Small intestine (tissue), 7 donors: ENCODE measurements at regions not wholly inside any gene's neighbourhood (a gene's known extent, or its start where the extent isn't known, plus 50 kb on each side); places are given as distances from the start of the nearest gene placed in this dataset.
A peak's percentile ranks its signal among the peaks of the same experiment; 100 is the strongest.

Source experiments
- DNase-seq, 2 donors: peaks; one replicate each; pipeline versions ENCODE4 v3.0.0 to v3.0.0-alpha.2; 2013
- FAIRE-seq: peaks from 2 replicates; lab custom pipeline; 2012; peaks lifted over from hg19 to GRCh38; lab: Jason Lieb, UNC
- H3K27ac ChIP-seq, 3 donors: one replicate each; pipeline ENCODE4 v1.5.1; 2013; ENCODE audit warnings: low read length in 2 of 3, mild to moderate bottlenecking in 2 of 3, control low read depth in 1 of 3, inconsistent platforms in 1 of 3, low read depth in 1 of 3, moderate library complexity in 1 of 3
- H3K27me3 ChIP-seq, 3 donors: one replicate each; pipeline ENCODE4 v1.6.1; 2013; ENCODE audit warnings: low read length in 3 of 3, inconsistent platforms in 1 of 3; ENCODE audit not compliant: control insufficient read depth in 3 of 3, insufficient read depth in 3 of 3
- H3K36me3 ChIP-seq, 3 donors: one replicate each; pipeline ENCODE4 v1.6.1; 2013; ENCODE audit warnings: low read length in 3 of 3, inconsistent platforms in 1 of 3, low read depth in 1 of 3, mild to moderate bottlenecking in 1 of 3, moderate library complexity in 1 of 3; ENCODE audit not compliant: control insufficient read depth in 3 of 3, insufficient read depth in 2 of 3
- H3K4me1 ChIP-seq, 3 donors: one replicate each; pipeline ENCODE4 v1.6.1; 2013; ENCODE audit warnings: low read length in 2 of 3, inconsistent platforms in 1 of 3, low read depth in 1 of 3, mild to moderate bottlenecking in 1 of 3, moderate library complexity in 1 of 3; ENCODE audit not compliant: control insufficient read depth in 3 of 3, insufficient read depth in 2 of 3
- H3K4me3 ChIP-seq, 3 donors: one replicate each; pipeline ENCODE4 v1.5.1; 2013; ENCODE audit warnings: low read length in 3 of 3, control low read depth in 1 of 3, inconsistent platforms in 1 of 3, low read depth in 1 of 3, mild to moderate bottlenecking in 1 of 3, moderate library complexity in 1 of 3
- H3K9me3 ChIP-seq, 2 donors: one replicate each; pipeline ENCODE4 v1.6.1; 2013; ENCODE audit warnings: low read depth in 1 of 2, low read length in 1 of 2; ENCODE audit not compliant: control insufficient read depth in 2 of 2, insufficient read depth in 1 of 2
- whole genome bisulfite sequencing, 3 donors: extraction: QIAGEN DNeasy Blood & Tissue Kit; methylation state at CpG; one replicate each; pipeline ENCODE4 v1.1.7; 2013; 5-methylcytosine and 5-hydroxymethylcytosine counted together
- donor health status: healthy with polysubstance abuse.
- donor health status: control.
- donor health status: control.
- donor health status: Bipolar disorder and iron deficiency.
- donor health status: healthy.

- DNase-seq (no peak), FAIRE-seq (no peak)
- Histone ChIP-seq H3K36me3 (no peaks in the 10 kb centered on the region), H3K4me3 (no peak overlapping the region), H3K4me1 (no peaks in the 10 kb centered on the region), H3K27me3 (no peaks in the 10 kb centered on the region), H3K27ac (no peak overlapping the region), H3K9me3 (peaks cover 0 to under 1% of the 10 kb centered on the region in 2 donors)
- WGBS, 3 donors: 67 to 89% (median 82%) methylated on average over 1 of the region's 1 CpG
Measured at GRCh38 chr15:24017470-24017869, 330.4 kb upstream of the NDN start.

GRCh38 chr15:24039683-24040082 lies 352.6 kb upstream of the NDN start:
- WGBS, 3 donors: 34 to 45% (median 38%) methylated on average over 1 of the region's 1 CpG
- no peak overlapping the region for H3K27ac ChIP-seq
- H3K4me3 ChIP-seq: no peak overlapping the region
- DNase-seq (no peak), FAIRE-seq (no peak)
- H3K36me3 ChIP-seq: no peaks in the 10 kb centered on the region
- H3K27me3 ChIP-seq: no peaks in the 10 kb centered on the region
- peaks cover 0 to 3% of the 10 kb centered on the region in 2 donors for H3K9me3 ChIP-seq
- no peaks in the 10 kb centered on the region for H3K4me1 ChIP-seq

- 60 to 64% (median 63%) methylated on average over 10 of the region's 10 CpGs for WGBS, 3 donors
- H3K9me3 ChIP-seq: peaks cover 2 to 10% of the 10 kb centered on the region in 2 donors
- H3K4me3 ChIP-seq: no peak overlapping the region
- no peak overlapping the region for H3K27ac ChIP-seq
- no peaks in the 10 kb centered on the region for H3K36me3 ChIP-seq
- FAIRE-seq (no peak), DNase-seq (peak in 1 of 2 donors; percentile 2)
- H3K27me3 ChIP-seq: no peaks in the 10 kb centered on the region
- no peaks in the 10 kb centered on the region for H3K4me1 ChIP-seq
Measured at GRCh38 chr15:24054547-24055245, 367.6 kb upstream of the NDN start.

- Histone ChIP-seq H3K9me3 (peaks cover 1 to 8% of the 10 kb centered on the region in 2 donors), H3K27ac (no peak overlapping the region), H3K36me3 (no peaks in the 10 kb centered on the region), H3K27me3 (no peaks in the 10 kb centered on the region), H3K4me1 (no peaks in the 10 kb centered on the region), H3K4me3 (no peak overlapping the region)
- WGBS, 3 donors: 50 to 61% (median 53%) methylated on average over 10 of the region's 10 CpGs
- DNase-seq (peak in 1 of 2 donors; percentile 3), FAIRE-seq (no peak)
Measured at GRCh38 chr15:24067733-24068501, 380.8 kb upstream of the NDN start.

GRCh38 chr15:24075420-24076089 lies 388.4 kb upstream of the NDN start:
- FAIRE-seq: no peak

GRCh38 chr15:24076090-24076784 lies 389.1 kb upstream of the NDN start:
- Histone ChIP-seq H3K4me3 (no peak overlapping the region), H3K4me1 (no peaks in the 10 kb centered on the region), H3K27ac (no peak overlapping the region), H3K36me3 (no peaks in the 10 kb centered on the region), H3K9me3 (peaks cover 3 to 12% of the 10 kb centered on the region in 2 donors), H3K27me3 (no peaks in the 10 kb centered on the region)
- FAIRE-seq: no peak
- 67 to 71% (median 68%) methylated on average over 1 of the region's 1 CpG for WGBS, 3 donors
- no peak for DNase-seq

More at GRCh38 chr15:24075420-24076089, 388.4 kb upstream of the NDN start:
- Histone ChIP-seq H3K27me3 (no peaks in the 10 kb centered on the region), H3K4me3 (no peak overlapping the region), H3K9me3 (peaks cover 3 to 12% of the 10 kb centered on the region in 2 donors), H3K36me3 (no peaks in the 10 kb centered on the region), H3K4me1 (no peaks in the 10 kb centered on the region), H3K27ac (no peak overlapping the region)
- WGBS, 3 donors: 46 to 63% (median 60%) methylated on average over 2 of the region's 2 CpGs
- no peak for DNase-seq

- no peaks in the 10 kb centered on the region for H3K4me1 ChIP-seq
- no peaks in the 10 kb centered on the region for H3K36me3 ChIP-seq
- H3K27ac ChIP-seq: no peak overlapping the region
- FAIRE-seq (no peak), DNase-seq (no peak)
- no peaks in the 10 kb centered on the region for H3K27me3 ChIP-seq
- H3K4me3 ChIP-seq: no peak overlapping the region
- 87 to 90% (median 89%) methylated on average over 26 to 29 of the region's 29 CpGs for WGBS, 3 donors
- peaks cover 3 to 7% of the 10 kb centered on the region in 2 donors for H3K9me3 ChIP-seq
Measured at GRCh38 chr15:24078310-24079029, 391.4 kb upstream of the NDN start.
